ENCODE measurements at regions not wholly inside any gene's neighbourhood (a gene's known extent, or its start where the extent isn't known, plus 50 kb on each side); places are given as distances from the start of the nearest gene placed in this dataset.
A peak's percentile ranks its signal among the peaks of the same experiment; 100 is the strongest.

- no peak for DNase-seq (ENCODE audit: low read depth in 2 of 2)
Measured at GRCh38 chr19:31160336-31160926, 188.8 kb downstream of the TSHZ3 start.

- no peak for DNase-seq (ENCODE audit: low read depth in 2 of 2)
Measured at GRCh38 chr19:31154021-31154420, 195.2 kb downstream of the TSHZ3 start.

GRCh38 chr19:31152906-31153305 lies 196.3 kb downstream of the TSHZ3 start:
- DNase-seq (ENCODE audit: low read depth in 2 of 2): no peak

- DNase-seq (ENCODE audit: low read depth in 2 of 2): no peak
Measured at GRCh38 chr19:31149441-31149941, 199.7 kb downstream of the TSHZ3 start.

GRCh38 chr19:31148671-31149070 lies 200.6 kb downstream of the TSHZ3 start:
- no peak for DNase-seq (ENCODE audit: low read depth in 2 of 2)

- no peak for DNase-seq (ENCODE audit: low read depth in 2 of 2)
Measured at GRCh38 chr19:31147234-31147633, 202.0 kb downstream of the TSHZ3 start.

- DNase-seq (ENCODE audit: low read depth in 2 of 2): no peak
Measured at GRCh38 chr19:31146546-31147183, 202.6 kb downstream of the TSHZ3 start.

- no peak for DNase-seq (ENCODE audit: low read depth in 2 of 2)
Measured at GRCh38 chr19:31146015-31146414, 203.2 kb downstream of the TSHZ3 start.

GRCh38 chr19:31145007-31145406 lies 204.2 kb downstream of the TSHZ3 start:
- DNase-seq (ENCODE audit: low read depth in 2 of 2): no peak

- DNase-seq (ENCODE audit: low read depth in 2 of 2): no peak
Measured at GRCh38 chr19:31144075-31144870, 205.0 kb downstream of the TSHZ3 start.

- no peak for DNase-seq (ENCODE audit: low read depth in 2 of 2)
Measured at GRCh38 chr19:31141301-31141700, 207.9 kb downstream of the TSHZ3 start.

- no peak for DNase-seq (ENCODE audit: low read depth in 2 of 2)
Measured at GRCh38 chr19:31140717-31141116, 208.5 kb downstream of the TSHZ3 start.

- peak; percentile 65 to 70 for DNase-seq (ENCODE audit: low read depth in 2 of 2)
Measured at GRCh38 chr19:31139871-31140505, 209.2 kb downstream of the TSHZ3 start.

- DNase-seq (ENCODE audit: low read depth in 2 of 2): no peak
Measured at GRCh38 chr19:31138077-31138476, 211.2 kb downstream of the TSHZ3 start.

- DNase-seq (ENCODE audit: low read depth in 2 of 2): no peak
Measured at GRCh38 chr19:31135841-31136240, 213.4 kb downstream of the TSHZ3 start.

GRCh38 chr19:31132753-31133110 lies 216.5 kb downstream of the TSHZ3 start:
- no peak for DNase-seq (ENCODE audit: low read depth in 2 of 2)

- DNase-seq (ENCODE audit: low read depth in 2 of 2): no peak
Measured at GRCh38 chr19:31128291-31128690, 220.9 kb downstream of the TSHZ3 start.

GRCh38 chr19:31127134-31127967 lies 221.9 kb downstream of the TSHZ3 start:
- DNase-seq (ENCODE audit: low read depth in 2 of 2): peak; percentile 84 to 85

- DNase-seq (ENCODE audit: low read depth in 2 of 2): no peak
Measured at GRCh38 chr19:31126236-31126635, 223.0 kb downstream of the TSHZ3 start.

GRCh38 chr19:31125071-31125470 lies 224.2 kb downstream of the TSHZ3 start:
- no peak for DNase-seq (ENCODE audit: low read depth in 2 of 2)

- DNase-seq (ENCODE audit: low read depth in 2 of 2): no peak
Measured at GRCh38 chr19:31121501-31121900, 227.7 kb downstream of the TSHZ3 start.

All from fibroblast of skin of left biceps (primary cell).